ENCODE measurements at regions not wholly inside any gene's neighbourhood (a gene's known extent, or its start where the extent isn't known, plus 50 kb on each side); places are given as distances from the start of the nearest gene placed in this dataset.

GRCh38 chr5:89015409-89015808 lies 132.4 kb upstream of the MEF2C start:
- TF ChIP-seq EZH2phosphoT487 (IDR thresholded peaks at IDR 0.05; ENCODE audit: insufficient read depth, low read depth) (no peak), EZH2 (IDR thresholded peaks at IDR 0.05; ENCODE audit: insufficient read depth, poor library complexity, severe bottlenecking) (no peak)
- Histone ChIP-seq H3K4me3 (no peak overlapping the region), H3K9me2 (ENCODE audit: insufficient read depth) (no peaks in the 10 kb centered on the region), H3K36me3 (ENCODE audit: low read depth) (no peaks in the 10 kb centered on the region), H3K9me3 (ENCODE audit: low read depth) (no peaks in the 10 kb centered on the region), H3K27me3 (replicated peaks; ENCODE audit: insufficient read depth) (no peaks in the 10 kb centered on the region), H3K27ac (no peak overlapping the region), H3F3A (ENCODE audit: insufficient read depth) (no peaks in the 10 kb centered on the region), H3K4me1 (ENCODE audit: insufficient read depth) (no peaks in the 10 kb centered on the region), H4K20me1 (ENCODE audit: insufficient read depth) (no peaks in the 10 kb centered on the region), H3K79me2 (ENCODE audit: insufficient read depth) (no peaks in the 10 kb centered on the region), H3K9ac (no peak overlapping the region), H3K4me2 (ENCODE audit: unreplicated experiment) (no peak overlapping the region), H2AFZ (no peak overlapping the region)
- in situ Hi-C loops (cut with MboI), result no loop called here
- DNase-seq, result no peak
- WGBS, 2 experiments (ENCODE audit: low coverage in 1 of 2, low lambda C conversion rate in 2 of 2, missing lambda C conversion rate in 2 of 2), result 89 to 91% methylated on average over 1 of the region's 1 CpG

DNA sequence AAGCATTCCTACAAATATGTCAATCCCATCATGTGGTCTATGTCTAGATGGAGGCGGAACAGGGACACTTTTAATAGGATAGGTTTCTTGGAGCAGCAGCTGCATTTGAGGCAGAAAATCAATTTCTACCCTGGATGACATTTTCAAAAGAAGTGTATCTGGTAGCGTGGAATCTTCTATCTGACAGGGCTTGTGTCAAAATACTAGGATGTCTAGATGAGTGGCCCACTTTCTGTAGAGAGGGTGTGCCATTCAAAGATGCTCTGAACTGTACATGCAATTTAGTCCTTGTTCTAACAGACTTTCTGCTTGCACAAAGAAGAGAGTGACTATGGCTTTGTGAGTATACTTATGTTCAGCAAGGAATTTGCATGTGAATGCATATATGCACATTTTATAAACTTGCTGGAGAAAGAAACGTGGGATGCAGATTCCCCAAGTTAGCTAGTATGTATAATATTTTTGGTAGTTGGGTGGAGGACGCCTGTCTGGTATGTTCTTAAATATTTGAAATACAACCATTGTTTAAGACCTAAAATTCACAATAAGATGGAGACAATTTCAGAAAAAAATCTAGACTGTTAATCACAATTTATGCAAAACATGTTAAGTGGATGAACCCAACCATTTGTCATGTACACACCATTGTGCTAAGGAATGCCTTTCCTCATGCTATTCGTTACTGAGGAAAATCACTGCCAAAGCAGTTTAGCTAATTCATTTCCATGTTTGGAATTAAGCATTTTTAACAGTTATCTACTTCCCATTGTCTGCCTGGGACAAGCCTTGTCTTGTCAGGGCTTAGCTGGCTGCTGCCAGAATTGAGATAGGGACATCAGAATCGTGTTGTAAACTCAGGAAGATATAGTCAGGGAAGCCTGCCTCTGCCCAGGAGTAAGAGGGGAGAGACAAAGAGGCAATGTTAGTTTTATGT lies 129.1 kb upstream of the MEF2C start:
- Histone ChIP-seq H3K79me2 (ENCODE audit: insufficient read depth) (no peaks in the 10 kb centered on the region), H3K27me3 (replicated peaks; ENCODE audit: insufficient read depth) (no peaks in the 10 kb centered on the region), H3K9me2 (ENCODE audit: insufficient read depth) (no peaks in the 10 kb centered on the region), H3K4me2 (ENCODE audit: unreplicated experiment) (no peak overlapping the region), H3K9ac (no peak overlapping the region), H3F3A (ENCODE audit: insufficient read depth) (no peaks in the 10 kb centered on the region), H4K20me1 (ENCODE audit: insufficient read depth) (no peaks in the 10 kb centered on the region), H3K36me3 (ENCODE audit: low read depth) (no peaks in the 10 kb centered on the region), H2AFZ (no peak overlapping the region), H3K4me1 (ENCODE audit: insufficient read depth) (no peaks in the 10 kb centered on the region), H3K9me3 (ENCODE audit: low read depth) (no peaks in the 10 kb centered on the region), H3K4me3 (no peak overlapping the region), H3K27ac (no peak overlapping the region)
- no peak for TF ChIP-seq EZH2 (IDR thresholded peaks at IDR 0.05; ENCODE audit: insufficient read depth, poor library complexity, severe bottlenecking)
- TF ChIP-seq EZH2phosphoT487 (IDR thresholded peaks at IDR 0.05; ENCODE audit: insufficient read depth, low read depth), result no peak
- WGBS, 2 experiments (ENCODE audit: low coverage in 1 of 2, low lambda C conversion rate in 2 of 2, missing lambda C conversion rate in 2 of 2), result 72 to 74% methylated on average over 6 of the region's 6 CpGs
- in situ Hi-C loops (cut with MboI), result no loop called here
- no peak for DNase-seq

DNA sequence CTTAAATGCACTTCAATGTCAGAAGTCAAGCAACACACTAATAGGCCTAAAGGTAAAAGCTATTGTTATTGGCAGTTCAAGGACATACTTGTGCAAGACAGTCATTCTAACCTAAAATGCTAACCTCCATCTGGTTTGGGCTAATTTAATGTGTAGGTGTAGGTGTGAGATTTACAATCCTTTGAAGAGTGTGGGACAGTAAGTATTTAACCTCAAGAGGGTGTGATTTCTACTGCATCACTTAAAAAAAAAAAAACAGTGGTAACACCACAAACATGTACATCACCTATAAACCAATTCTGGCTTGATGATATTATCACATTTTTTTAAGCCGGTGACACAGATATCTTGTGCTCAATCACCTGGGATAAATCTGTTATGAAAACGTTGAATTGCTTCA lies 127.5 kb upstream of the MEF2C start:
- TF ChIP-seq EZH2 (IDR thresholded peaks at IDR 0.05; ENCODE audit: insufficient read depth, poor library complexity, severe bottlenecking) (no peak), EZH2phosphoT487 (IDR thresholded peaks at IDR 0.05; ENCODE audit: insufficient read depth, low read depth) (no peak)
- Histone ChIP-seq H3F3A (ENCODE audit: insufficient read depth) (no peaks in the 10 kb centered on the region), H3K4me3 (no peak overlapping the region), H3K4me2 (ENCODE audit: unreplicated experiment) (no peak overlapping the region), H3K9ac (no peak overlapping the region), H3K9me2 (ENCODE audit: insufficient read depth) (no peaks in the 10 kb centered on the region), H3K4me1 (ENCODE audit: insufficient read depth) (no peaks in the 10 kb centered on the region), H4K20me1 (ENCODE audit: insufficient read depth) (no peaks in the 10 kb centered on the region), H3K27me3 (replicated peaks; ENCODE audit: insufficient read depth) (no peaks in the 10 kb centered on the region), H3K9me3 (ENCODE audit: low read depth) (no peaks in the 10 kb centered on the region), H3K79me2 (ENCODE audit: insufficient read depth) (no peaks in the 10 kb centered on the region), H3K27ac (no peak overlapping the region), H3K36me3 (ENCODE audit: low read depth) (no peaks in the 10 kb centered on the region), H2AFZ (no peak overlapping the region)
- DNase-seq, result no peak
- WGBS, 2 experiments (ENCODE audit: low coverage in 1 of 2, low lambda C conversion rate in 2 of 2, missing lambda C conversion rate in 2 of 2), result 83% methylated on average over 2 of the region's 2 CpGs
- in situ Hi-C loops (cut with MboI), result no loop called here

DNA sequence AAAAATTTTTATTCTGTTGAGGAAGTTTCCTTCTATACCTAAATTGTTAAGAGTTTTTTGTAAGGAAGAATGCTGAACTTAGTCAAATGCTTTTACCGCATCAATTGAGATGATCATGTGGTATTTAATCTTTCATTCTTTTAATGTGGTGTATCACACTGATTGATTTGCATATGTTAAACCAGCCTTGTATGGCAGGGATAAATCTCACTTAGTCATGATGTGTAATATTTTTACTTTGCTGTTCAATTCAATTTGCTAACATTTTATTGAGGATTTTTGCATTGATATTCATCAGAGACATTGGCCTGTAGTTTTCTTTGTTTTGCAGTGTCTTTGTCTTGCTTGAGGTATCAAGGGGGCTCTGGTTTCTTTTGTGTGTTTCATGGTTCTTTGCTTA lies 125.3 kb upstream of the MEF2C start:
- in situ Hi-C loops (cut with MboI), result no loop called here
- no peaks in the 10 kb centered on the region for H4K20me1 ChIP-seq (ENCODE audit: insufficient read depth)
- no peak overlapping the region for H3K27ac ChIP-seq
- H3K9ac ChIP-seq, result no peak overlapping the region
- no peak overlapping the region for H3K4me2 ChIP-seq (ENCODE audit: unreplicated experiment)
- no peaks in the 10 kb centered on the region for H3K9me3 ChIP-seq (ENCODE audit: low read depth)
- H3K79me2 ChIP-seq (ENCODE audit: insufficient read depth), result no peaks in the 10 kb centered on the region
- no peaks in the 10 kb centered on the region for H3F3A ChIP-seq (ENCODE audit: insufficient read depth)
- no peaks in the 10 kb centered on the region for H3K9me2 ChIP-seq (ENCODE audit: insufficient read depth)
- DNase-seq, result no peak
- no peak overlapping the region for H2AFZ ChIP-seq
- H3K4me3 ChIP-seq, result no peak overlapping the region
- H3K36me3 ChIP-seq (ENCODE audit: low read depth), result no peaks in the 10 kb centered on the region
- TF ChIP-seq EZH2 (IDR thresholded peaks at IDR 0.05; ENCODE audit: insufficient read depth, poor library complexity, severe bottlenecking) (no peak), EZH2phosphoT487 (IDR thresholded peaks at IDR 0.05; ENCODE audit: insufficient read depth, low read depth) (no peak)
- no peaks in the 10 kb centered on the region for H3K27me3 ChIP-seq (replicated peaks; ENCODE audit: insufficient read depth)
- no peaks in the 10 kb centered on the region for H3K4me1 ChIP-seq (ENCODE audit: insufficient read depth)
- 95 to 98% methylated on average over 1 of the region's 1 CpG for WGBS, 2 experiments (ENCODE audit: low coverage in 1 of 2, low lambda C conversion rate in 2 of 2, missing lambda C conversion rate in 2 of 2)
